A549 (cell line): ENCODE measurements at regions not wholly inside any gene's neighbourhood (a gene's known extent, or its start where the extent isn't known, plus 50 kb on each side); places are given as distances from the start of the nearest gene placed in this dataset.

Source experiments
- ATAC-seq, 2 experiments: fragments of 200-7000 bp in 1 of 2; fragments of >200 bp in 1 of 2; cut with Nextera tagmentation in 1 of 2; cut with Tn5 transposase in 1 of 2; 3 replicates each; pipeline versions ENCODE4 v1.8.0 to v1.9.1; 2018 to 2020; ENCODE audit warnings: mild to moderate bottlenecking in 1 of 2, moderate library complexity in 1 of 2
- CTCF ChIA-PET: fragments of 300-600 bp; sonication (Branson Sonifier 250); formaldehyde crosslinking; extraction: SDS; loops from one replicate; lab custom pipeline; 2021; ENCODE audit warnings: antibody characterized with exemption, inconsistent platforms; lab: Yijun Ruan, JAX
- POLR2A ChIA-PET: fragments of 350-600 bp; formaldehyde crosslinking; extraction: SDS; loops from one replicate; lab custom pipeline; 2021; ENCODE audit warnings: antibody characterized with exemption, inconsistent platforms; lab: Yijun Ruan, JAX
- DNase-seq, 2 experiments: peaks; one replicate each; pipeline versions ENCODE4 v3.0.0 to v3.0.0-alpha.2; 2011 to 2016; ENCODE audit warnings: low read depth in 1 of 2, low spot score in 1 of 2
- FAIRE-seq: peaks from 2 replicates; lab custom pipeline; 2011; peaks lifted over from hg19 to GRCh38; lab: Jason Lieb, UNC
- H3K27ac ChIP-seq, 2 experiments: fragments of >200 bp; sonication (Bioruptor Twin); formaldehyde crosslinking; 3 replicates each; pipeline ENCODE4 v1.5.1; 2016 to 2017
- H3K4me1 ChIP-seq: fragments of >200 bp; sonication (Bioruptor Twin); formaldehyde crosslinking; 3 replicates; pipeline ENCODE4 v1.6.1; 2016
- H3K4me2 ChIP-seq: fragments of >200 bp; sonication (Bioruptor Twin); formaldehyde crosslinking; 3 replicates; pipeline ENCODE4 v1.6.1; 2016
- H3K4me3 ChIP-seq: fragments of >200 bp; sonication (Bioruptor Twin); formaldehyde crosslinking; 3 replicates; pipeline ENCODE4 v1.5.1; 2016
- H3K9me3 ChIP-seq: fragments of >200 bp; sonication (Bioruptor Twin); formaldehyde crosslinking; 3 replicates; pipeline ENCODE4 v1.6.1; 2016
- CBX8 ChIP-seq: fragments of 200-600 bp; sonication (generic); IDR thresholded peaks from 2 replicates; pipeline ENCODE4 v1.6.1; 2016
- CEBPB ChIP-seq, 2 experiments: fragments of >200 bp in 1 of 2; sonication (Bioruptor Twin) in 1 of 2; formaldehyde crosslinking in 1 of 2; IDR thresholded peaks; 2 replicates each; pipeline ENCODE4 v1.6.1; 2012 to 2016
- CHD4 ChIP-seq: fragments of 200-600 bp; sonication (generic); IDR thresholded peaks from 2 replicates; pipeline ENCODE4 v1.6.1; 2016; ENCODE audit warnings: antibody characterized with exemption, mild to moderate bottlenecking, borderline replicate concordance
- ELK1 ChIP-seq: fragments of 150-350 bp; IDR thresholded peaks from 2 replicates; pipeline ENCODE4 v1.6.1; 2014; ENCODE audit warnings: low read depth, mild to moderate bottlenecking, low read length
- EP300 ChIP-seq, 2 experiments: fragments of >200 bp; sonication (Bioruptor Twin); formaldehyde crosslinking; IDR thresholded peaks; 2 replicates in 1 of 2; 3 replicates in 1 of 2; pipeline ENCODE4 v1.6.1; 2016 to 2017
- ESRRA ChIP-seq: fragments of 150-350 bp; IDR thresholded peaks from 2 replicates; pipeline ENCODE4 v1.6.1; 2014; ENCODE audit warnings: mild to moderate bottlenecking, low read length, borderline replicate concordance
- HEYL ChIP-seq: fragments of 250-450 bp; sonication (Bioruptor Pico); IDR thresholded peaks from 2 replicates; pipeline ENCODE4 v1.8.0; 2021; ENCODE audit warnings: mild to moderate bottlenecking, moderate library complexity
- JUN ChIP-seq, 2 experiments: fragments of >200 bp; sonication (Bioruptor Twin); formaldehyde crosslinking; IDR thresholded peaks; 2 replicates in 1 of 2; 3 replicates in 1 of 2; pipeline ENCODE4 v1.6.1; 2016 to 2017
- JUNB ChIP-seq: fragments of >200 bp; sonication (Bioruptor Twin); formaldehyde crosslinking; IDR thresholded peaks from 2 replicates; pipeline ENCODE4 v1.6.1; 2016
- KDM5A ChIP-seq: fragments of 200-600 bp; sonication (generic); IDR thresholded peaks from 2 replicates; pipeline ENCODE4 v1.6.1; 2016; ENCODE audit warnings: antibody characterized with exemption, mild to moderate bottlenecking
- MYC ChIP-seq: IDR thresholded peaks from 2 replicates; pipeline ENCODE4 v1.6.1; 2012; ENCODE audit warnings: mild to moderate bottlenecking, inconsistent platforms, low read length, improper control_type of control experiment, borderline replicate concordance
- NFE2L2 ChIP-seq: fragments of 150-350 bp; conservative IDR thresholded peaks from 2 replicates; pipeline ENCODE4 v1.6.1; 2014; ENCODE audit warnings: low read length
- NPAS2 ChIP-seq: fragments of 250-450 bp; sonication (Bioruptor Pico); IDR thresholded peaks from 2 replicates; pipeline ENCODE4 v1.8.0; 2022; ENCODE audit warnings: mild to moderate bottlenecking, moderate library complexity, borderline replicate concordance
- NR3C1 ChIP-seq: fragments of >200 bp; sonication (Bioruptor Twin); formaldehyde crosslinking; IDR thresholded peaks from 3 replicates; pipeline ENCODE4 v1.6.1; 2017
- PHF8 ChIP-seq: fragments of 200-600 bp; sonication (generic); IDR thresholded peaks from 2 replicates; pipeline ENCODE4 v1.6.1; 2016; ENCODE audit warnings: low read depth, mild to moderate bottlenecking, antibody characterized with exemption, moderate library complexity, borderline replicate concordance
- POLR2A ChIP-seq: IDR thresholded peaks from 2 replicates; pipeline ENCODE4 v1.6.1; 2012; ENCODE audit warnings: mild to moderate bottlenecking, low read length
- POLR2AphosphoS2 ChIP-seq: conservative IDR thresholded peaks from 2 replicates; pipeline ENCODE4 v1.6.1; 2012; ENCODE audit warnings: low read length, improper control_type of control experiment, inconsistent platforms
- RARB ChIP-seq: fragments of 250-450 bp; sonication (Bioruptor Pico); IDR thresholded peaks from 2 replicates; pipeline ENCODE4 v1.8.0; 2021; ENCODE audit warnings: mild to moderate bottlenecking, moderate library complexity
- RCOR1 ChIP-seq: fragments of 150-350 bp; IDR thresholded peaks from 2 replicates; pipeline ENCODE4 v1.6.1; 2014; ENCODE audit warnings: antibody characterized with exemption, low read length, low read depth
- RNF2 ChIP-seq: fragments of 200-600 bp; sonication (generic); IDR thresholded peaks from 2 replicates; pipeline ENCODE4 v1.6.1; 2016; ENCODE audit warnings: low read depth, mild to moderate bottlenecking, antibody characterized with exemption, moderate library complexity, borderline replicate concordance
- SMC3 ChIP-seq: fragments of >200 bp; sonication (Bioruptor Twin); formaldehyde crosslinking; IDR thresholded peaks from 3 replicates; pipeline ENCODE4 v1.6.1; 2018; ENCODE audit warnings: inconsistent platforms
- ZC3H11A ChIP-seq: fragments of 450-650 bp; IDR thresholded peaks from 2 replicates; pipeline ENCODE4 v1.6.1; 2014; ENCODE audit warnings: antibody characterized with exemption, mild to moderate bottlenecking
- ZFP36 ChIP-seq: fragments of 450-650 bp; IDR thresholded peaks from 2 replicates; pipeline ENCODE4 v1.6.1; 2014; ENCODE audit warnings: borderline replicate concordance; ENCODE audit not compliant: partially characterized antibody
- ZNF302 ChIP-seq: fragments of 250-450 bp; sonication (Bioruptor Pico); IDR thresholded peaks from 2 replicates; pipeline ENCODE4 v1.9.0; 2021; ENCODE audit warnings: inconsistent platforms, mild to moderate bottlenecking, moderate library complexity
- WGBS: methylation state at CpG from one replicate; pipeline ENCODE4 v1.1.6; 2017; ENCODE audit errors: missing lambda C conversion rate; 5-methylcytosine and 5-hydroxymethylcytosine counted together
- TF ChIP-seq, protein P1 (sequence below): fragments of 250-450 bp; sonication (Bioruptor Pico); IDR thresholded peaks from 2 replicates; pipeline ENCODE4 v1.5.0; 2021; ENCODE audit warnings: mild to moderate bottlenecking, moderate library complexity, borderline replicate concordance
- TF ChIP-seq, protein P2 (sequence below): fragments of 450-650 bp; IDR thresholded peaks from 2 replicates; pipeline ENCODE4 v1.6.1; 2014; ENCODE audit warnings: antibody characterized with exemption
- TF ChIP-seq, protein P3 (sequence below): IDR thresholded peaks from 2 replicates; pipeline ENCODE4 v1.6.1; 2012; ENCODE audit warnings: low read depth, borderline replicate concordance
- TF ChIP-seq, protein P4 (sequence below): fragments of >200 bp; sonication (Bioruptor Twin); formaldehyde crosslinking; IDR thresholded peaks from 2 replicates; pipeline ENCODE4 v1.6.1; 2016

GRCh38 chr9:95643619-95644018 is 126.8 kb upstream of the PTCH1 start:
- ChIA-PET POLR2A (no interaction called here), CTCF (interaction anchor here (1.0 kb wide), 1 partner anchor 14 kb away, joined by 3 read pairs; no protein-coding TSS in a partner anchor)
- DNase-seq (no peak), ATAC-seq (no peak), FAIRE-seq (no peak)
- H3K4me2 ChIP-seq: no peak overlapping the region
- H3K9me3 ChIP-seq: no peaks in the 10 kb centered on the region
- H3K4me3 ChIP-seq: no peak overlapping the region
- WGBS: 16% methylated on average over 4 of the region's 4 CpGs
- no peak overlapping the region for H3K27ac ChIP-seq
- no peaks in the 10 kb centered on the region for H3K4me1 ChIP-seq
- TF ChIP-seq NR3C1 (no peak), SMC3 (no peak), POLR2A (no peak), RARB (CRISPR knock-in tag) (no peak), KDM5A (no peak), HEYL (CRISPR knock-in tag) (no peak), CEBPB (IDR thresholded peaks at IDR 0.05) (no peak)
- TF ChIP-seq, protein P1, sequence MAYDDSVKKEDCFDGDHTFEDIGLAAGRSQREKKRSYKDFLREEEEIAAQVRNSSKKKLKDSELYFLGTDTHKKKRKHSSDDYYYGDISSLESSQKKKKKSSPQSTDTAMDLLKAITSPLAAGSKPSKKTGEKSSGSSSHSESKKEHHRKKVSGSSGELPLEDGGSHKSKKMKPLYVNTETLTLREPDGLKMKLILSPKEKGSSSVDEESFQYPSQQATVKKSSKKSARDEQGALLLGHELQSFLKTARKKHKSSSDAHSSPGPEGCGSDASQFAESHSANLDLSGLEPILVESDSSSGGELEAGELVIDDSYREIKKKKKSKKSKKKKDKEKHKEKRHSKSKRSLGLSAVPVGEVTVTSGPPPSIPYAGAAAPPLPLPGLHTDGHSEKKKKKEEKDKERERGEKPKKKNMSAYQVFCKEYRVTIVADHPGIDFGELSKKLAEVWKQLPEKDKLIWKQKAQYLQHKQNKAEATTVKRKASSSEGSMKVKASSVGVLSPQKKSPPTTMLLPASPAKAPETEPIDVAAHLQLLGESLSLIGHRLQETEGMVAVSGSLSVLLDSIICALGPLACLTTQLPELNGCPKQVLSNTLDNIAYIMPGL (CRISPR knock-in tag): no peak
- TF ChIP-seq, protein P2, sequence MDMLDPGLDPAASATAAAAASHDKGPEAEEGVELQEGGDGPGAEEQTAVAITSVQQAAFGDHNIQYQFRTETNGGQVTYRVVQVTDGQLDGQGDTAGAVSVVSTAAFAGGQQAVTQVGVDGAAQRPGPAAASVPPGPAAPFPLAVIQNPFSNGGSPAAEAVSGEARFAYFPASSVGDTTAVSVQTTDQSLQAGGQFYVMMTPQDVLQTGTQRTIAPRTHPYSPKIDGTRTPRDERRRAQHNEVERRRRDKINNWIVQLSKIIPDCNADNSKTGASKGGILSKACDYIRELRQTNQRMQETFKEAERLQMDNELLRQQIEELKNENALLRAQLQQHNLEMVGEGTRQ: no peak
- TF ChIP-seq, protein P3, sequence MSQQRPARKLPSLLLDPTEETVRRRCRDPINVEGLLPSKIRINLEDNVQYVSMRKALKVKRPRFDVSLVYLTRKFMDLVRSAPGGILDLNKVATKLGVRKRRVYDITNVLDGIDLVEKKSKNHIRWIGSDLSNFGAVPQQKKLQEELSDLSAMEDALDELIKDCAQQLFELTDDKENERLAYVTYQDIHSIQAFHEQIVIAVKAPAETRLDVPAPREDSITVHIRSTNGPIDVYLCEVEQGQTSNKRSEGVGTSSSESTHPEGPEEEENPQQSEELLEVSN: no peak

DNA sequence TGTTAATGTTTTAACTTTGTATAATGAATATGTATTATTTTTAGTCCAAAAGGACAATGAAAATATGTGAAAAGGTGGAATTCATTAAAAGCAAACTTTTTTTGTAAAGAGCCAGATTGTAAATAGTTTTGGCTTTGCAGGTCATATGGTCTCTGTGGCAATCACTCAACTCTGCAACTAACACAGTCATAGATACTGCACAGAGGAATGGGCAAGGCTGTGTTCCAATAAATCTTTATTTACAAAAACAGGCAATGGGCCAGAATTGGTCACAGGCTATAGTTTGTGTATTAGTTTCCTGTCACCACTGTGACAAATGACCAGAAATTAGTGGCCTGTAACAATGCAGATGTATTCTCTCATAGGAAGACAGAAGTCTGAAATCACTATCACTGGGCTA is 125.4 kb upstream of the PTCH1 start:
- no peak for DNase-seq
- TF ChIP-seq ELK1 (no peak), ESRRA (no peak), JUNB (no peak), NFE2L2 (no peak), HEYL (CRISPR knock-in tag) (no peak), RCOR1 (no peak), ZFP36 (no peak), EP300 (IDR thresholded peaks at IDR 0.05) (no peak), CHD4 (no peak), PHF8 (no peak), POLR2AphosphoS2 (no peak), RNF2 (no peak), MYC (no peak), POLR2A (no peak), ZC3H11A (no peak), JUN (IDR thresholded peaks at IDR 0.05) (no peak), ZNF302 (CRISPR knock-in tag) (no peak), NPAS2 (CRISPR knock-in tag) (no peak), CBX8 (no peak)
- TF ChIP-seq, protein P4, sequence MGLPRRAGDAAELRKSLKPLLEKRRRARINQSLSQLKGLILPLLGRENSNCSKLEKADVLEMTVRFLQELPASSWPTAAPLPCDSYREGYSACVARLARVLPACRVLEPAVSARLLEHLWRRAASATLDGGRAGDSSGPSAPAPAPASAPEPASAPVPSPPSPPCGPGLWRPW: no peak
- TF ChIP-seq, all 56 proteins: peak for 0
- Histone ChIP-seq H3K4me1 (no peaks in the 10 kb centered on the region), H3K4me2 (no peak overlapping the region), H3K9me3 (no peaks in the 10 kb centered on the region; the same call in 2 of the 3 replicates), H3K4me3 (no peak overlapping the region), H3K27ac (no peak overlapping the region)
- FAIRE-seq (no peak), ATAC-seq (no peak)
- POLR2A ChIA-PET: no interaction called here
- CTCF ChIA-PET: no interaction called here
